PC-9 (cell line): ENCODE measurements at regions not wholly inside any gene's neighbourhood (a gene's known extent, or its start where the extent isn't known, plus 50 kb on each side); places are given as distances from the start of the nearest gene placed in this dataset.
"Not testable (repeated sequence)": the region's sequence is repeated elsewhere in the genome, so short reads cannot be mapped to it uniquely, and the experiment has no call there.

Experiments
- BruUV-seq: library from RNA; stranded (reverse); fragments of 400-500 nt; replicated peaks from 2 replicates; lab custom pipeline; 2021; lab: Mats Ljungman, UMichigan
- CTCF ChIA-PET: fragments of 300-600 bp; sonication (Branson Sonifier 250); formaldehyde crosslinking; loops from one replicate; lab custom pipeline; 2022; ENCODE audit warnings: antibody characterized with exemption; lab: Charles Lee
- POLR2A ChIA-PET: fragments of 300-600 bp; sonication (Branson Sonifier 250); formaldehyde crosslinking; loops from one replicate; lab custom pipeline; 2022; ENCODE audit warnings: antibody characterized with exemption; ENCODE audit not compliant: unreplicated experiment; lab: Charles Lee
- DNase-seq, 2 experiments: peaks; one replicate each; pipeline versions ENCODE4 v3.0.0 to v3.0.0-alpha.2; 2015 to 2022; ENCODE audit warnings: mixed read lengths in 1 of 2
- H2AFZ ChIP-seq: fragments of 200-600 bp; sonication (generic); 2 replicates; pipeline ENCODE4 v1.8.1; 2017; ENCODE audit warnings: antibody characterized with exemption
- H3F3A ChIP-seq: fragments of 200-600 bp; sonication (generic); 2 replicates; pipeline ENCODE4 v1.8.1; 2017; ENCODE audit warnings: antibody characterized with exemption, mild to moderate bottlenecking, low read depth; ENCODE audit not compliant: insufficient read depth
- H3K27ac ChIP-seq: fragments of 200-600 bp; sonication (generic); 2 replicates; pipeline ENCODE4 v1.6.1; 2016; ENCODE audit warnings: mixed run types
- H3K27me3 ChIP-seq: fragments of 200-600 bp; sonication (generic); 2 replicates; pipeline ENCODE4 v1.6.1; 2016; ENCODE audit warnings: low read depth, mixed run types; ENCODE audit not compliant: insufficient read depth
- H3K36me3 ChIP-seq: fragments of 200-600 bp; sonication (generic); 2 replicates; pipeline ENCODE4 v1.6.1; 2016; ENCODE audit warnings: low read depth, mixed run types
- H3K4me1 ChIP-seq: fragments of 200-600 bp; sonication (generic); replicated peaks from 2 replicates; pipeline ENCODE4 v1.6.1; 2016; ENCODE audit warnings: mixed run types; ENCODE audit not compliant: insufficient read depth
- H3K4me2 ChIP-seq: fragments of 200-600 bp; sonication (generic); 2 replicates; pipeline ENCODE4 v1.6.1; 2017; ENCODE audit warnings: mixed run types
- H3K4me3 ChIP-seq: fragments of 200-600 bp; sonication (generic); 2 replicates; pipeline ENCODE4 v1.6.1; 2016; ENCODE audit warnings: mixed run types
- H3K79me2 ChIP-seq: fragments of 200-600 bp; sonication (generic); 2 replicates; pipeline ENCODE4 v1.6.1; 2017; ENCODE audit warnings: low read depth, mixed run types
- H3K9me2 ChIP-seq: fragments of 200-600 bp; sonication (generic); 2 replicates; pipeline ENCODE4 v1.8.1; 2017; ENCODE audit warnings: mild to moderate bottlenecking; ENCODE audit not compliant: insufficient read depth
- H3K9me3 ChIP-seq: fragments of 200-600 bp; sonication (generic); 2 replicates; pipeline ENCODE4 v1.8.1; 2016; ENCODE audit warnings: low read depth; ENCODE audit not compliant: insufficient read depth
- H4K20me1 ChIP-seq: fragments of 200-600 bp; sonication (generic); 2 replicates; pipeline ENCODE4 v1.8.1; 2017; ENCODE audit not compliant: insufficient read depth
- EZH2 ChIP-seq: fragments of 200-600 bp; sonication (generic); IDR thresholded peaks from 2 replicates; pipeline ENCODE4 v1.8.0; 2017; ENCODE audit warnings: antibody characterized with exemption, low read depth
- intact Hi-C: fragments of 100-400 bp; cut with micrococcal nuclease; formaldehyde crosslinking; loops from one replicate; pipeline ENCODE4 v1.10.0; 2022; ENCODE audit not compliant: unreplicated experiment
- TF ChIP-seq, protein P1 (sequence below): fragments of 200-600 bp; sonication (generic); conservative IDR thresholded peaks from 2 replicates; pipeline ENCODE4 v1.6.1; 2017; ENCODE audit warnings: mixed run types, antibody characterized with exemption, mild to moderate bottlenecking, moderate library complexity

GRCh38 chr6:84588697-84589080, 175.7 kb downstream of the TBX18 start:
- Histone ChIP-seq H4K20me1 (no peaks in the 10 kb centered on the region), H3K27me3 (no peaks in the 10 kb centered on the region), H3K4me2 (no peak overlapping the region), H3K4me3 (no peak overlapping the region), H3K36me3 (no peaks in the 10 kb centered on the region), H3K9me3 (no peaks in the 10 kb centered on the region), H3F3A (no peaks in the 10 kb centered on the region), H2AFZ (no peak overlapping the region), H3K9me2 (no peaks in the 10 kb centered on the region), H3K27ac (no peak overlapping the region), H3K79me2 (no peaks in the 10 kb centered on the region), H3K4me1 (no peaks in the 10 kb centered on the region)
- no TSS peak for BruUV-seq
- CTCF ChIA-PET = no interaction called here
- intact Hi-C loops = no loop called here
- no peak for DNase-seq
- TF ChIP-seq EZH2 = no peak
- TF ChIP-seq, protein P1, sequence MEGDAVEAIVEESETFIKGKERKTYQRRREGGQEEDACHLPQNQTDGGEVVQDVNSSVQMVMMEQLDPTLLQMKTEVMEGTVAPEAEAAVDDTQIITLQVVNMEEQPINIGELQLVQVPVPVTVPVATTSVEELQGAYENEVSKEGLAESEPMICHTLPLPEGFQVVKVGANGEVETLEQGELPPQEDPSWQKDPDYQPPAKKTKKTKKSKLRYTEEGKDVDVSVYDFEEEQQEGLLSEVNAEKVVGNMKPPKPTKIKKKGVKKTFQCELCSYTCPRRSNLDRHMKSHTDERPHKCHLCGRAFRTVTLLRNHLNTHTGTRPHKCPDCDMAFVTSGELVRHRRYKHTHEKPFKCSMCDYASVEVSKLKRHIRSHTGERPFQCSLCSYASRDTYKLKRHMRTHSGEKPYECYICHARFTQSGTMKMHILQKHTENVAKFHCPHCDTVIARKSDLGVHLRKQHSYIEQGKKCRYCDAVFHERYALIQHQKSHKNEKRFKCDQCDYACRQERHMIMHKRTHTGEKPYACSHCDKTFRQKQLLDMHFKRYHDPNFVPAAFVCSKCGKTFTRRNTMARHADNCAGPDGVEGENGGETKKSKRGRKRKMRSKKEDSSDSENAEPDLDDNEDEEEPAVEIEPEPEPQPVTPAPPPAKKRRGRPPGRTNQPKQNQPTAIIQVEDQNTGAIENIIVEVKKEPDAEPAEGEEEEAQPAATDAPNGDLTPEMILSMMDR = no peak
- POLR2A ChIA-PET = no interaction called here

GRCh38 chr6:84587994-84588696, 176.3 kb downstream of the TBX18 start:
- H3K4me1 ChIP-seq, H4K20me1 ChIP-seq, DNase-seq, H3K79me2 ChIP-seq, H3K36me3 ChIP-seq, BruUV-seq, CTCF ChIA-PET, H3K4me2 ChIP-seq, H3K4me3 ChIP-seq, H3K9me3 ChIP-seq, H3K27me3 ChIP-seq, H2AFZ ChIP-seq, H3K9me2 ChIP-seq, H3F3A ChIP-seq, intact Hi-C loops, H3K27ac ChIP-seq, POLR2A ChIA-PET: not testable (repeated sequence)

DNA sequence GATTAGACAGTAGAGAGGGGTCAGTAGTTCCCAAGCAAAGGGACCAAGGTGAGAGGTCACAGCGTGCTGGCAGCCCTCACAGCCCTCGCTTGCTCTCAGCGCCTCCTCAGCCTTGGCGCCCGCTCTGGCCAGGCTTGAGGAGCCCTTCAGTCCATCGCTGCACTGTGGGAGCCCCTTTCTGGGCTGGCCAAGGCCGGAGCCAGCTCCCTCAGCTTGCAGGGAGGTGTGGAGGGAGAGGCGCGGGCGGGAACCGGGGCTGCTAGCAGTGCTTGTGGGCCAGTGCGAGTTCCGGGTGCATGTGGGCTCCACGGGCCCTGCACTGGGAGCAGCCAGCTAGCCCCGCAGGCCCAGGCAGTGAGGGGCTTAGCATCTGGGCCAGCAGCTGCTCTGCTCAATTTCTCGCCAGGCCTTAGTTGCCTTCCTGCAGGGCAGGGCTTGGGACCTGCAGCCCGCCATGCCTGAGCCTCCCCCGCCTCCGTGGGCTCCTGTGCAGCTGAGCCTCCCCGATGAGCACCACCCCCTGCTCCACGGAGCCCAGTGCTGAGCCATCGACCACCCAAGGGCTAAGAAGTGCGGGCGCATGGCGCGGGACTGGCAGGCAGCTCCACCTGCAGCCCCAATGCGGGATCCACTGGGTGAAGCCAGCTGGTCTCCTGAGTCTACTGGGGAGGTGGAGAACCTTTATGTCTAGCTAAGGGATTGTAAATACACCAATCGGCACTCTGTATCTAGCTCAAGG, 177.0 kb downstream of the TBX18 start:
- H3K27me3 ChIP-seq, POLR2A ChIA-PET, H4K20me1 ChIP-seq, H3K9me3 ChIP-seq, H3K9me2 ChIP-seq, H3K4me1 ChIP-seq, H3F3A ChIP-seq, H3K4me2 ChIP-seq, H3K79me2 ChIP-seq, H3K27ac ChIP-seq, intact Hi-C loops, H3K36me3 ChIP-seq, H2AFZ ChIP-seq, BruUV-seq, DNase-seq, H3K4me3 ChIP-seq, CTCF ChIA-PET: not testable (repeated sequence)

- no peaks in the 10 kb centered on the region for H3K79me2 ChIP-seq
- no peaks in the 10 kb centered on the region for H3K27me3 ChIP-seq
- BruUV-seq = no TSS peak
- no peaks in the 10 kb centered on the region for H3K9me2 ChIP-seq
- no peak overlapping the region for H2AFZ ChIP-seq
- peaks cover 8% of the 10 kb centered on the region; the same call in 1 of the 2 replicates for H3K4me1 ChIP-seq
- H3K9me3 ChIP-seq = no peaks in the 10 kb centered on the region
- no peaks in the 10 kb centered on the region for H4K20me1 ChIP-seq
- ChIA-PET CTCF (no interaction called here), POLR2A (no interaction called here)
- intact Hi-C loops = no loop called here
- H3K4me3 ChIP-seq = no peak overlapping the region
- TF ChIP-seq, protein P1 = no peak
- TF ChIP-seq EZH2 = no peak
- no peak overlapping the region for H3K27ac ChIP-seq
- no peaks in the 10 kb centered on the region for H3K36me3 ChIP-seq
- no peaks in the 10 kb centered on the region for H3F3A ChIP-seq
- no peak overlapping the region for H3K4me2 ChIP-seq
- no peak for DNase-seq
Measured at GRCh38 chr6:84583784-84584183, 180.6 kb downstream of the TBX18 start.
